Gastrocnemius medialis (tissue), 4 donors: ENCODE measurements at regions not wholly inside any gene's neighbourhood (a gene's known extent, or its start where the extent isn't known, plus 50 kb on each side); places are given as distances from the start of the nearest gene placed in this dataset.

Experiments
- ATAC-seq, 2 donors: fragments of 150-250 bp; one replicate each; pipeline ENCODE4 v1.9.1; 2016
- DNase-seq, 2 donors: peaks; one replicate each; pipeline ENCODE4 v3.0.0-alpha.2; 2019
- H3K27ac ChIP-seq, 4 donors: fragments of 200-600 bp; sonication (generic); 1 replicate in 1 of 4; 2 replicates in 3 of 4; pipeline ENCODE4 v1.5.1; 2016 to 2018; ENCODE audit warnings: mild to moderate bottlenecking in 2 of 4, moderate library complexity in 1 of 4
- H3K27me3 ChIP-seq, 3 donors: fragments of 200-600 bp; sonication (generic) in 2 of 3; 1 replicate in 1 of 3; 2 replicates in 2 of 3; pipeline versions ENCODE4 v1.5.1 to v1.6.0; 2016 to 2019; ENCODE audit warnings: mild to moderate bottlenecking in 1 of 3, moderate library complexity in 1 of 3
- H3K36me3 ChIP-seq, 2 donors: fragments of 200-600 bp; sonication (generic) in 1 of 2; one replicate each; pipeline ENCODE4 v1.5.1; 2017 to 2018
- H3K4me1 ChIP-seq, 2 donors: fragments of 200-600 bp; sonication (generic) in 1 of 2; one replicate each; pipeline ENCODE4 v1.5.1; 2016 to 2017; ENCODE audit warnings: mild to moderate bottlenecking in 2 of 2
- H3K4me3 ChIP-seq, 4 donors: fragments of 200-600 bp; sonication (generic) in 3 of 4; 1 replicate in 1 of 4; 2 replicates in 3 of 4; pipeline ENCODE4 v1.5.1; 2016 to 2019; ENCODE audit warnings: mild to moderate bottlenecking in 2 of 4
- H3K9me3 ChIP-seq, 3 donors: fragments of 200-600 bp; sonication (generic) in 2 of 3; 1 replicate in 1 of 3; 2 replicates in 2 of 3; pipeline ENCODE4 v1.5.1; 2016 to 2019
- POLR2A ChIP-seq, 2 donors: fragments of 450-650 bp; IDR thresholded peaks; one replicate each; pipeline ENCODE4 v1.6.1; 2017; ENCODE audit warnings: antibody characterized with exemption in 2 of 2, mild to moderate bottlenecking in 2 of 2, moderate library complexity in 2 of 2
- in situ Hi-C, 4 donors: fragments of 200-750 bp; cut with MboI; loops; one replicate each; pipeline versions ENCODE4 v1.15.0 to v1.8.0; 2017; ENCODE audit warnings: low sequenced_read_pairs in 4 of 4
- intact Hi-C: fragments of 100-400 bp; cut with DNase I; formaldehyde crosslinking; loops from one replicate; pipeline ENCODE4 v1.15.1; 2023; ENCODE audit warnings: low total_unique reads
- TF ChIP-seq, protein P1 (sequence below), 5 experiments: fragments of 450-650 bp in 3 of 5; fragments of 200-600 bp in 2 of 5; sonication (generic) in 2 of 5; IDR thresholded peaks in 4 of 5; conservative IDR thresholded peaks in 1 of 5; 1 replicate in 4 of 5; 2 replicates in 1 of 5; pipeline ENCODE4 v1.5.1; 2016 to 2019; ENCODE audit warnings: antibody characterized with exemption in 5 of 5, mild to moderate bottlenecking in 3 of 5, moderate library complexity in 3 of 5

DNA sequence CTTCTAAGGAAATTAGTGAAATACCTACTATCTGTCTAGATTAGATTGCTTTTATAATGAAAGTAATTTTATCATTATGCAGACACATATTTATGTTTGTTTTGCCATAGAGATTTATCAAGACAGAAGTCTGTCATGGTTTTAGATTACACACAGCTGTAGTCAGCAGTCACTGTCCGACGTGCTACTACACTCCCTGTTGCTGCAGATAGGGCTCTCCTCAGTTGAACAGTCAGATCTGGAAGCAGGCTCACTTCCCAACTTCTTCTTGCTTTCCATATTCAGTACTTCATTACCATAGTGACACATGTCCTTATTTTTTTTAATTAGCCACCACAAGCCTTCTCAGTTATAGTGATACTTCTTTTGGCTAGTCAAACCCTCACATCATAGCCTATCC lies 329.9 kb upstream of the ITGA1 start:
- DNase-seq (no peak), ATAC-seq (no peak)
- Histone ChIP-seq H3K27me3 (no peaks in the 10 kb centered on the region), H3K36me3 (no peaks in the 10 kb centered on the region), H3K9me3 (no peaks in the 10 kb centered on the region), H3K4me3 (no peak overlapping the region), H3K4me1 (no peaks in the 10 kb centered on the region), H3K27ac (no peak overlapping the region)
- intact Hi-C loops: no loop called here
- in situ Hi-C loops: no loop called here
- TF ChIP-seq, protein P1, sequence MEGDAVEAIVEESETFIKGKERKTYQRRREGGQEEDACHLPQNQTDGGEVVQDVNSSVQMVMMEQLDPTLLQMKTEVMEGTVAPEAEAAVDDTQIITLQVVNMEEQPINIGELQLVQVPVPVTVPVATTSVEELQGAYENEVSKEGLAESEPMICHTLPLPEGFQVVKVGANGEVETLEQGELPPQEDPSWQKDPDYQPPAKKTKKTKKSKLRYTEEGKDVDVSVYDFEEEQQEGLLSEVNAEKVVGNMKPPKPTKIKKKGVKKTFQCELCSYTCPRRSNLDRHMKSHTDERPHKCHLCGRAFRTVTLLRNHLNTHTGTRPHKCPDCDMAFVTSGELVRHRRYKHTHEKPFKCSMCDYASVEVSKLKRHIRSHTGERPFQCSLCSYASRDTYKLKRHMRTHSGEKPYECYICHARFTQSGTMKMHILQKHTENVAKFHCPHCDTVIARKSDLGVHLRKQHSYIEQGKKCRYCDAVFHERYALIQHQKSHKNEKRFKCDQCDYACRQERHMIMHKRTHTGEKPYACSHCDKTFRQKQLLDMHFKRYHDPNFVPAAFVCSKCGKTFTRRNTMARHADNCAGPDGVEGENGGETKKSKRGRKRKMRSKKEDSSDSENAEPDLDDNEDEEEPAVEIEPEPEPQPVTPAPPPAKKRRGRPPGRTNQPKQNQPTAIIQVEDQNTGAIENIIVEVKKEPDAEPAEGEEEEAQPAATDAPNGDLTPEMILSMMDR (IDR thresholded peaks at IDR 0.05 in 4 of 5, conservative IDR thresholded peaks at IDR 0.05 in 1 of 5): no peak
- TF ChIP-seq POLR2A (IDR thresholded peaks at IDR 0.05): no peak

DNA sequence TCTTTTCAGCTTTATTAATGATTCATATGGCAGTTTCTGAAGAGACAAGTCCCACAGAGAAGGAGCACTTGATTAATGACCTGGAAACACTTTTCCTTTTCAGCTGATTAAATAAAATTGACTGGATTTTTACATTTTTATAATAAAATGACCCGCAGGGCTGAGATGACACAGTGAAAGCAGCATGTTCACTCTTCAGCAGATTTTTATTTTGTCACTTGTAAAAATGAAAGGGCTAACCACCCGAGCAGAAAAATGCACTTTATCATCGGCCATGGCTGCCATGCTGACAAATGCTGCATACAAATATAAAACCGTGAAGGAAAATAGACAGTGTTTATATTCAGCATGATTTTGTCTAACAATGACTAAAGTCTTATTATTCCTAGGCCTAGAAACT lies 321.6 kb upstream of the ITGA1 start:
- no peak for TF ChIP-seq POLR2A (IDR thresholded peaks at IDR 0.05)
- TF ChIP-seq, protein P1 (IDR thresholded peaks at IDR 0.05 in 4 of 5, conservative IDR thresholded peaks at IDR 0.05 in 1 of 5): no peak
- H3K4me1 ChIP-seq: no peaks in the 10 kb centered on the region
- no peak overlapping the region for H3K4me3 ChIP-seq
- no peaks in the 10 kb centered on the region for H3K27me3 ChIP-seq
- in situ Hi-C loops (no loop called here), intact Hi-C loops (no loop called here)
- H3K36me3 ChIP-seq: no peaks in the 10 kb centered on the region
- H3K9me3 ChIP-seq: no peaks in the 10 kb centered on the region
- ATAC-seq (no peak), DNase-seq (no peak)
- no peak overlapping the region for H3K27ac ChIP-seq

DNA sequence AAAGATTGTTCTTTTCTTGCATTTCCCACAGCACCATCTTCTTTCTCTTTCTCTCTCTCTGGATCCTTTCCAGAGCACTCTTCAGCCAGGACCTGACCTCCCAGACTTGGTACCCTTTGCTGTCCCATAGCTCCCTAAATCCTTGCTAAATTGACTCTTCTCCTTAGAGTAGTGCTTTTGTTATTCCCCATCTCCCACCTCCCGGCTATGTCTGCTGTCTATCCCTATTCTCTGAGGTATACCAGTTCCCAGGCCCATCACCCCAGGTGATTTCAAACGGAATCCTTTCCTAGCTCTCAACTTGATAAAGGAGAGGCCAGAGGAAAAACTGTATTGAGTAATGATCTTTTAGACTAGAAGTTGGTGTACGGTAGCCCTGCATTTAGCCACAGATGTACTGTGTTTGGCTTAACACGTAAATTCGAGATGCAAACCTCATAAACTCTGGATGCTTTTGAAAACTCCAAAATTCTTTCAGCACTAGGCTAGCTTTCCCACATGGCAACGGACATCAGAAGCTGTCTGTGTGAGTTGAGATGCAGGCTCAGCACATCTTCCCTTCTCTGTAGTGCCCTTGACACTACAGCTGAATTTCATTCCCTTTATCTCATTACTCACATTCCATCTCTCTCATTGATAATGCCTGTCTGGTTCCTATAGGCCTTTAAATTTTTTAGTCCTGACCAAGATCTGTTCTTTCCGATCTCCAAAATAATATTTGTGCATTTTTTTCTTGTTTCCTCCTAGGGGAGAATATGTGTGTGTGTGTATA lies 320.8 kb upstream of the ITGA1 start:
- H3K27ac ChIP-seq: no peak overlapping the region
- H3K27me3 ChIP-seq: no peaks in the 10 kb centered on the region
- H3K4me1 ChIP-seq: no peaks in the 10 kb centered on the region
- intact Hi-C loops: no loop called here
- H3K36me3 ChIP-seq: no peaks in the 10 kb centered on the region
- in situ Hi-C loops: no loop called here
- DNase-seq: no peak
- no peak overlapping the region for H3K4me3 ChIP-seq
- no peak for ATAC-seq
- TF ChIP-seq POLR2A (IDR thresholded peaks at IDR 0.05): no peak
- TF ChIP-seq, protein P1 (IDR thresholded peaks at IDR 0.05 in 4 of 5, conservative IDR thresholded peaks at IDR 0.05 in 1 of 5): no peak
- no peaks in the 10 kb centered on the region for H3K9me3 ChIP-seq

DNA sequence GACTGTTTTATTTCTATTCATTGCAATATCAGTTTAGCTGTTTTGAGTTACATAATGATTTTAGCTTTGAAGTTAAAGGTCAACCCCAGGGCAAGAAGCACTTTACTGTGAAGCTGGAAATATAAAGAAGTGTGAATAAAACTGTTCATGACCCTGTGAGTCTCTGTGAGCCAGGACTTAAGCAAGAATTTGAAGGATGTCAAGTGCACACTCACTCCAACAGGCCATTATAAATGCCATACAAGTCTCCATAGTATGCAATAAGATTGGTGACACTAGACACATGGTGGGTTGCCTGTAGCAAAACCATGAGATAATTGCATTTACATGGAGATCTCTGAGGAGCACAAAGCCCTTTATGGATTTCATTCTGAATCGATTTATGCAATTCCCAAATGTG lies 318.7 kb upstream of the ITGA1 start:
- H3K4me1 ChIP-seq: no peaks in the 10 kb centered on the region
- no peak for DNase-seq
- no peak for ATAC-seq
- H3K9me3 ChIP-seq: no peaks in the 10 kb centered on the region
- intact Hi-C loops (no loop called here), in situ Hi-C loops (no loop called here)
- TF ChIP-seq POLR2A (IDR thresholded peaks at IDR 0.05): no peak
- TF ChIP-seq, protein P1 (IDR thresholded peaks at IDR 0.05 in 4 of 5, conservative IDR thresholded peaks at IDR 0.05 in 1 of 5): no peak
- H3K36me3 ChIP-seq: no peaks in the 10 kb centered on the region
- no peak overlapping the region for H3K4me3 ChIP-seq
- H3K27me3 ChIP-seq: no peaks in the 10 kb centered on the region
- H3K27ac ChIP-seq: no peak overlapping the region

DNA sequence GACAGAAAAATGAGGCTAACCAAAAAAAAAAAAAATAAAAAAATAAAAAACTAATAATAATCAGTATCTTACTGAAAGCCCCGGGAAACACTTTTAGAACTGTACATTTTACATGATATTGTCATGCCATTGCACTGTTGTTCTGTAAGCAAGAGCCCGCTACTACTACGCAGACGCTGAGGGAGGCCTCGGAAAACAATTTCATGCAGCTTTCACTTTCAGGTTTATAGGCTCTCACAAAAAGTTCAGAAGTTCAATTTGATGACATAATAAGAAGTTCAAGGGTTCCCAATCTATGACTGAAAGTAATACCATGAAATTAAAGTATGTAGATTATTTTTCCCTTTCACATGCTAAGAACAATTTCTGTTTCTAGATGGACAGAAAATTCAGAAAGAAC lies 318.3 kb upstream of the ITGA1 start:
- H3K4me1 ChIP-seq: no peaks in the 10 kb centered on the region
- intact Hi-C loops (no loop called here), in situ Hi-C loops (no loop called here)
- ATAC-seq (no peak), DNase-seq (no peak)
- no peaks in the 10 kb centered on the region for H3K36me3 ChIP-seq
- H3K27ac ChIP-seq: no peak overlapping the region
- TF ChIP-seq, protein P1 (IDR thresholded peaks at IDR 0.05 in 4 of 5, conservative IDR thresholded peaks at IDR 0.05 in 1 of 5): no peak
- TF ChIP-seq POLR2A (IDR thresholded peaks at IDR 0.05): no peak
- no peaks in the 10 kb centered on the region for H3K27me3 ChIP-seq
- no peaks in the 10 kb centered on the region for H3K9me3 ChIP-seq
- no peak overlapping the region for H3K4me3 ChIP-seq
